SH-SY5Y (cell line): ENCODE measurements at regions not wholly inside any gene's neighbourhood (a gene's known extent, or its start where the extent isn't known, plus 50 kb on each side); places are given as distances from the start of the nearest gene placed in this dataset.

Source experiments
- GATA2 ChIP-seq: IDR thresholded peaks from 2 replicates; pipeline ENCODE4 v1.6.1; 2011; ENCODE audit warnings: mild to moderate bottlenecking, low read depth, low read length
- GATA3 ChIP-seq: IDR thresholded peaks from 2 replicates; pipeline ENCODE4 v1.6.1; 2011; ENCODE audit warnings: low read depth, mild to moderate bottlenecking, low read length, moderate library complexity

DNA sequence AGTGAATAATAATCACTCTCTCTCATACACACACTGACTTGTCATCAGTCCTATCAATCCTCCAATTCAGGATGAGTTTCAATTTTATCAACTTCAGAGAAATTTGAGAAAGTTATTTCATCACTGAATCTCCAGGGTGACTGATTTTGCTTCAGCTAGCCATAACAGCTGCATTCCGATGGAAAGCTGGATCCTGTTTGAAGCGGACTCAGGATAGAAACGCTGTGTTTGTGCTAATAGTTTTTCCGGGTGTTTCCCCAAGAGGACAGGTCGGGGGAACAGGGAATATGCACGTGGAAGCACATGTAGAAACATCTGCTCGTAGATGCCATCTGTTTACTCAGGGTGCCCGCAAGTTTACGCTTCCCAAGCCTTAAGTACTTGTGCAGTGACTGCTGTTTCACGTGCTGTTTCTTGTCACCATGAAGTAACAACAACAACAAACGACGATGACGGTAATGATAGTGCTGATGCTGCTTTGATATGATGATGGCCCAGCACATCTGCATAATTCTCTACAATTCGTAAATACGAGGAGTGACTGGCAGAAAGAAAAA, 263.7 kb upstream of the DAPK1 start:
- TF ChIP-seq GATA3 (no peak), GATA2 (no peak)
